ENCODE measurements at regions not wholly inside any gene's neighbourhood (a gene's known extent, or its start where the extent isn't known, plus 50 kb on each side); places are given as distances from the start of the nearest gene placed in this dataset.

GRCh38 chr10:10462151-10462941 lies 555.3 kb upstream of the CELF2 start:
- ChIA-PET CTCF (no interaction called here), POLR2A (interaction anchor here (0.6 kb wide), 1 partner anchor 627 kb away, joined by 4 read pairs; no protein-coding TSS in a partner anchor), RAD21 (ENCODE audit: unreplicated experiment) (no interaction called here), SMC1A (ENCODE audit: uncharacterized antibody, unreplicated experiment) (no interaction called here)
- DNase-seq (ENCODE audit: low read depth, low spot score) (no peak), ATAC-seq (no peak), FAIRE-seq (no peak)
- no peak overlapping the region for H3K9ac ChIP-seq (ENCODE audit: control insufficient read depth, insufficient read depth, low read length)
- WGBS (ENCODE audit: insufficient coverage, insufficient replicate concordance, low lambda C conversion rate, missing lambda C conversion rate) = 61% methylated on average over 13 of the region's 16 CpGs
- no peak overlapping the region for H2AFZ ChIP-seq (ENCODE audit: control insufficient read depth, low read depth, low read length)
- H3K4me1 ChIP-seq (ENCODE audit: control insufficient read depth, insufficient read depth, low read length) = no peaks in the 10 kb centered on the region
- no peaks in the 10 kb centered on the region for H3K9me3 ChIP-seq (replicated peaks; ENCODE audit: control insufficient read depth, insufficient read depth, low read length)
- no peak overlapping the region for H3K4me3 ChIP-seq
- in situ Hi-C loops (cut with MboI) (no loop called here), intact Hi-C loops (cut with micrococcal nuclease; ENCODE audit: unreplicated experiment) (no loop called here)
- no peaks in the 10 kb centered on the region for H4K20me1 ChIP-seq (ENCODE audit: control insufficient read depth, insufficient read depth)
- TF ChIP-seq CBX5 (IDR thresholded peaks at IDR 0.05; ENCODE audit: low read depth) = no peak
- TF ChIP-seq MTA3 (IDR thresholded peaks at IDR 0.05; ENCODE audit: borderline replicate concordance, low read length) = no peak
- TF ChIP-seq ATF7 (IDR thresholded peaks at IDR 0.05; ENCODE audit: low read depth) = no peak
- TF ChIP-seq ZNF217 (IDR thresholded peaks at IDR 0.05) = no peak
- H3K79me2 ChIP-seq (ENCODE audit: control insufficient read depth, insufficient read depth, low read length) = no peaks in the 10 kb centered on the region
- no peaks in the 10 kb centered on the region for H3K27me3 ChIP-seq (replicated peaks in 1 of 2; ENCODE audit: control insufficient read depth in 2 of 2, insufficient read depth in 2 of 2, low read length in 1 of 2)
- H3K4me2 ChIP-seq (ENCODE audit: control insufficient read depth, insufficient read depth) = no peak overlapping the region
- no peak overlapping the region for H3K27ac ChIP-seq (ENCODE audit: control insufficient read depth, insufficient read depth)
- H3K36me3 ChIP-seq (ENCODE audit: control insufficient read depth in 2 of 2, insufficient read depth in 2 of 2, low read length in 1 of 2) = no peaks in the 10 kb centered on the region
- no TSS peak for BruUV-seq (replicated peaks)

- H3K4me3 ChIP-seq = no peak overlapping the region
- H2AFZ ChIP-seq (ENCODE audit: control insufficient read depth, low read depth, low read length) = no peak overlapping the region
- no peak overlapping the region for H3K4me2 ChIP-seq (ENCODE audit: control insufficient read depth, insufficient read depth)
- SMC1A ChIA-PET (ENCODE audit: uncharacterized antibody, unreplicated experiment) = no interaction called here
- H3K79me2 ChIP-seq (ENCODE audit: control insufficient read depth, insufficient read depth, low read length) = no peaks in the 10 kb centered on the region
- no peaks in the 10 kb centered on the region for H3K27me3 ChIP-seq (replicated peaks in 1 of 2; ENCODE audit: control insufficient read depth in 2 of 2, insufficient read depth in 2 of 2, low read length in 1 of 2)
- in situ Hi-C loops (cut with MboI) = no loop called here
- intact Hi-C loops (cut with micrococcal nuclease; ENCODE audit: unreplicated experiment) = no loop called here
- no peaks in the 10 kb centered on the region for H4K20me1 ChIP-seq (ENCODE audit: control insufficient read depth, insufficient read depth)
- TF ChIP-seq NFIC (IDR thresholded peaks at IDR 0.05; ENCODE audit: low read depth, low read length) (no peak), RCOR1 (conservative IDR thresholded peaks at IDR 0.05; ENCODE audit: low read depth, low read length) (no peak), USF1 (IDR thresholded peaks at IDR 0.05; ENCODE audit: borderline replicate concordance, extremely low read length, insufficient read depth, low read depth, low read length) (no peak), SREBF2 (IDR thresholded peaks at IDR 0.05; ENCODE audit: low read length) (no peak), ETV6 (conservative IDR thresholded peaks at IDR 0.05 in 1 of 2, IDR thresholded peaks at IDR 0.05 in 1 of 2; ENCODE audit: borderline replicate concordance in 1 of 2, low read depth in 1 of 2) (no peak), TARDBP (IDR thresholded peaks at IDR 0.05; ENCODE audit: borderline replicate concordance) (no peak), EGR1 (IDR thresholded peaks at IDR 0.05; ENCODE audit: borderline replicate concordance in 1 of 2, low read depth in 2 of 2, low read length in 2 of 2) (no peak), ELK1 (IDR thresholded peaks at IDR 0.05; ENCODE audit: low read depth, low read length) (no peak), STAT1 (conservative IDR thresholded peaks at IDR 0.05) (no peak)
- TF ChIP-seq, protein P1, sequence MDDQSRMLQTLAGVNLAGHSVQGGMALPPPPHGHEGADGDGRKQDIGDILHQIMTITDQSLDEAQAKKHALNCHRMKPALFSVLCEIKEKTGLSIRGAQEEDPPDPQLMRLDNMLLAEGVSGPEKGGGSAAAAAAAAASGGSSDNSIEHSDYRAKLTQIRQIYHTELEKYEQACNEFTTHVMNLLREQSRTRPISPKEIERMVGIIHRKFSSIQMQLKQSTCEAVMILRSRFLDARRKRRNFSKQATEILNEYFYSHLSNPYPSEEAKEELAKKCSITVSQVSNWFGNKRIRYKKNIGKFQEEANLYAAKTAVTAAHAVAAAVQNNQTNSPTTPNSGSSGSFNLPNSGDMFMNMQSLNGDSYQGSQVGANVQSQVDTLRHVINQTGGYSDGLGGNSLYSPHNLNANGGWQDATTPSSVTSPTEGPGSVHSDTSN (IDR thresholded peaks at IDR 0.05; ENCODE audit: insufficient replicate concordance, low read depth, low read length) = no peak
- no peaks in the 10 kb centered on the region for H3K9me3 ChIP-seq (replicated peaks; ENCODE audit: control insufficient read depth, insufficient read depth, low read length)
- no TSS peak for BruUV-seq (replicated peaks)
- no peaks in the 10 kb centered on the region for H3K36me3 ChIP-seq (ENCODE audit: control insufficient read depth in 2 of 2, insufficient read depth in 2 of 2, low read length in 1 of 2)
- no peak overlapping the region for H3K9ac ChIP-seq (ENCODE audit: control insufficient read depth, insufficient read depth, low read length)
- FAIRE-seq (no peak), DNase-seq (ENCODE audit: low read depth, low spot score) (no peak), ATAC-seq (no peak)
- CTCF ChIA-PET = no interaction called here
- RAD21 ChIA-PET (ENCODE audit: unreplicated experiment) = no interaction called here
- POLR2A ChIA-PET = no interaction called here
- H3K27ac ChIP-seq (ENCODE audit: control insufficient read depth, insufficient read depth) = no peak overlapping the region
- H3K4me1 ChIP-seq (ENCODE audit: control insufficient read depth, insufficient read depth, low read length) = no peaks in the 10 kb centered on the region
- WGBS (ENCODE audit: insufficient coverage, insufficient replicate concordance, low lambda C conversion rate, missing lambda C conversion rate) = 6% methylated on average over 1 of the region's 1 CpG
Observed at GRCh38 chr10:10471758-10472157, 545.9 kb upstream of the CELF2 start.
